Thymus (tissue), 11 donors: ENCODE measurements at regions not wholly inside any gene's neighbourhood (a gene's known extent, or its start where the extent isn't known, plus 50 kb on each side); places are given as distances from the start of the nearest gene placed in this dataset.

ENCODE experiments used
- DNase-seq, 9 donors: peaks; one replicate each; pipeline ENCODE4 v3.0.0-alpha.2; 2013; ENCODE audit warnings: low spot score in 9 of 9, low read depth in 6 of 9, missing footprints in 1 of 9
- H3K27ac ChIP-seq, 2 donors: one replicate each; pipeline ENCODE4 v1.5.1; 2013; ENCODE audit warnings: control low read depth in 1 of 2, low read depth in 1 of 2, low read length in 1 of 2, mild to moderate bottlenecking in 1 of 2, moderate library complexity in 1 of 2
- H3K27me3 ChIP-seq, 2 donors: one replicate each; pipeline ENCODE4 v1.5.1; 2013; ENCODE audit warnings: low read length in 1 of 2; ENCODE audit not compliant: control insufficient read depth in 2 of 2, insufficient read depth in 1 of 2
- H3K36me3 ChIP-seq, 2 donors: one replicate each; pipeline ENCODE4 v1.5.1; 2013; ENCODE audit warnings: low read length in 1 of 2, mild to moderate bottlenecking in 1 of 2, moderate library complexity in 1 of 2; ENCODE audit not compliant: control insufficient read depth in 2 of 2, insufficient read depth in 2 of 2
- H3K4me1 ChIP-seq, 2 donors: one replicate each; pipeline ENCODE4 v1.5.1; 2013; ENCODE audit warnings: low read length in 2 of 2; ENCODE audit not compliant: control insufficient read depth in 2 of 2, insufficient read depth in 2 of 2
- H3K4me3 ChIP-seq, 2 donors: one replicate each; pipeline ENCODE4 v1.5.1; 2013; ENCODE audit warnings: low read length in 2 of 2, control low read depth in 1 of 2, mild to moderate bottlenecking in 1 of 2
- H3K9me3 ChIP-seq, 2 donors: one replicate each; pipeline ENCODE4 v1.5.1; 2013; ENCODE audit warnings: low read length in 1 of 2, mild to moderate bottlenecking in 1 of 2; ENCODE audit not compliant: control insufficient read depth in 2 of 2, insufficient read depth in 1 of 2
- WGBS: extraction: QIAGEN DNeasy Blood & Tissue Kit; methylation state at CpG from one replicate; pipeline ENCODE4 v1.1.7; 2013; 5-methylcytosine and 5-hydroxymethylcytosine counted together
- donor health status: healthy.

DNA sequence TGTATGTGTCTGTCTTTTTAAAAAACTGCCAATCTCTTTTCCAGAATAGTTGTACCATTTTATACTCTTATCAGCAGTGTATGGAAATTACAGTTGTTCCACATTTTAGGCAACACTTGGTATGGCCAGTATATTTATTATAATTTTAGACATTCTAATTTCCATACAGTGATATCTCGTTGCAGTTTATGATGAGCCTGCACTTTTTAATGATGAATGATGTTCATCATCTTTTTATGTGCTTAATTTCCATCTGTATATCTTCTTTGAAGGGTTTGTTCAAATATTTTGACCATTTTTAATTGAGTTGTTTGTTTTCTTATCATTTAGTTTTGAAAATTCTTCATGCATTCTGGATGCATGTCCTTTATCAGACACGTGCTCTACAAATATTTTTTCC, 57.0 kb upstream of the UBE2E2 start:
- Histone ChIP-seq H3K4me1 (no peaks in the 10 kb centered on the region), H3K27ac (no peak overlapping the region), H3K4me3 (no peak overlapping the region), H3K9me3 (no peaks in the 10 kb centered on the region), H3K36me3 (no peaks in the 10 kb centered on the region), H3K27me3 (no peaks in the 10 kb centered on the region)
- no peak for DNase-seq
- 92% methylated on average over 2 of the region's 2 CpGs for WGBS

DNA sequence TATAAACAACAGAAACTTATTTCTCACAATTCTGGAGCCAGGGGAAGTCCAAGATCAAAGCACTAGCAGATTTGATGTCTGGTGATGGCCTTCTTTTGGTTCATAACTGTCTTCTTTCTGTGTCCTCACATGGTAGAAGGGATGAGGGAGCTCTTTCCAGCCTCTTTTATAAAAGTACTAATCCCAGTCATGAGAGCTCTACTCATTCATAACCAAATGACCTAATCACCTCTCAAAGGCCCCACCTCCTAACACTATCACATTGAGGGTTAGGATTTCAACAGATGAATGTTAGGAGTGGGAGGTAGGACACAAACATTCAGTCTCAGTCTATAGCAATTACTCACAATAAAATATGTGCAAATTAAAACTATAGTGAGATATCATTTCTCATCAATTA, 50.1 kb upstream of the UBE2E2 start:
- H3K27me3 ChIP-seq = no peaks in the 10 kb centered on the region
- H3K4me3 ChIP-seq = no peak overlapping the region
- H3K4me1 ChIP-seq = no peaks in the 10 kb centered on the region
- no peaks in the 10 kb centered on the region for H3K36me3 ChIP-seq
- no peak overlapping the region for H3K27ac ChIP-seq
- DNase-seq = no peak
- H3K9me3 ChIP-seq = no peaks in the 10 kb centered on the region
